ENCODE measurements at regions not wholly inside any gene's neighbourhood (a gene's known extent, or its start where the extent isn't known, plus 50 kb on each side); places are given as distances from the start of the nearest gene placed in this dataset.
A peak's percentile ranks its signal among the peaks of the same experiment; 100 is the strongest.
"Not testable (repeated sequence)": the region's sequence is repeated elsewhere in the genome, so short reads cannot be mapped to it uniquely, and the experiment has no call there.

- ChIA-PET CTCF (no interaction called here), POLR2A (no interaction called here)
- H3K4me3 ChIP-seq (ENCODE audit: low read length) = no peak overlapping the region
- H3K9me3 Mint-ChIP-seq = peaks cover 1 to 6% (median 4%) of the 10 kb centered on the region in 11 donors
- no peaks in the 10 kb centered on the region for H3K36me3 ChIP-seq (ENCODE audit: control insufficient read depth in 2 of 3, insufficient read depth in 3 of 3, low read length in 3 of 3)
- H3K27me3 ChIP-seq (ENCODE audit: control insufficient read depth in 2 of 2, insufficient read depth in 2 of 2, low read length in 2 of 2) = no peaks in the 10 kb centered on the region
- H3K27ac ChIP-seq (ENCODE audit: low read depth, low read length) = no peak overlapping the region
- ATAC-seq (no peak), DNase-seq (no peak)
- peaks cover 0 to 6% (median 0%) of the 10 kb centered on the region in 3 experiments for H3K9me3 ChIP-seq (ENCODE audit: control insufficient read depth in 2 of 3, low read length in 3 of 3)
- no peak overlapping the region for H3K27ac Mint-ChIP-seq
- no peaks in the 10 kb centered on the region for H3K4me1 Mint-ChIP-seq
- H3K4me3 Mint-ChIP-seq = no peak overlapping the region
- peaks cover 8 to 33% (median 18%) of the 10 kb centered on the region in 5 donors for H3K27me3 Mint-ChIP-seq
- H3K36me3 Mint-ChIP-seq = peaks cover 0 to 5% (median 4%) of the 10 kb centered on the region in 5 donors
- H3K4me1 ChIP-seq (ENCODE audit: control insufficient read depth in 2 of 2, insufficient read depth in 2 of 2, low read length in 2 of 2) = no peaks in the 10 kb centered on the region
- intact Hi-C loops (cut with micrococcal nuclease) = no loop called here
These were observed 91.1 kb downstream of the OR13A1 start for GRCh38 chr10:45224219-45224841.

DNA sequence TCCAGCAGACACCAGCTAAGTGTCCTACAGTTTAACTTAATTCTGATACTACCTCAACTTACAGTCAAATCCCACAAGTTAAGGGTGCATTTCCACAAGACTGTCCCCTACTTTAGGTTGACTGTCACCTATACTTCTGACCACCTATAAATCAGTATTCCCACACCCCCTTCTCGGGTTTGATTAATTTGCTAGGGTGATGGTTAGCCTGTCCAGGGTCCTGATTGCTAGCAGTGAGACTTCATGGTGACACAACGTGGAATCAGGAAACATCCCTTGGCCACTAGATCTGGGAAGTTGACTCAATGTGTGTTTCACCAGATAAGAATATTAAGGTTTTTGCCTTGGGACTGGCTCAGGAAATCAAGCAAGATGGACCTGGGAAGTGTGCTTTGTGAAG is 88.4 kb downstream of the OR13A1 start:
- no peak overlapping the region for H3K27ac Mint-ChIP-seq
- DNase-seq (no peak), ATAC-seq (no peak)
- Histone ChIP-seq H3K9me3 (ENCODE audit: control insufficient read depth in 2 of 3, low read length in 3 of 3) (peaks cover 0 to 17% (median 5%) of the 10 kb centered on the region in 3 experiments), H3K27ac (ENCODE audit: low read depth, low read length) (no peak overlapping the region), H3K4me3 (ENCODE audit: low read length) (no peak overlapping the region), H3K27me3 (ENCODE audit: control insufficient read depth in 2 of 2, insufficient read depth in 2 of 2, low read length in 2 of 2) (no peaks in the 10 kb centered on the region), H3K4me1 (ENCODE audit: control insufficient read depth in 2 of 2, insufficient read depth in 2 of 2, low read length in 2 of 2) (no peaks in the 10 kb centered on the region), H3K36me3 (ENCODE audit: control insufficient read depth in 2 of 3, insufficient read depth in 3 of 3, low read length in 3 of 3) (no peaks in the 10 kb centered on the region)
- intact Hi-C loops (cut with micrococcal nuclease) = no loop called here
- peaks cover 11 to 36% (median 22%) of the 10 kb centered on the region in 5 donors for H3K27me3 Mint-ChIP-seq
- peaks cover 0 to 13% (median 9%) of the 10 kb centered on the region in 5 donors for H3K36me3 Mint-ChIP-seq
- H3K4me1 Mint-ChIP-seq = no peaks in the 10 kb centered on the region
- ChIA-PET POLR2A (no interaction called here), CTCF (no interaction called here)
- no peak overlapping the region for H3K4me3 Mint-ChIP-seq
- peaks cover 5 to 21% (median 13%) of the 10 kb centered on the region in 11 donors for H3K9me3 Mint-ChIP-seq

DNA sequence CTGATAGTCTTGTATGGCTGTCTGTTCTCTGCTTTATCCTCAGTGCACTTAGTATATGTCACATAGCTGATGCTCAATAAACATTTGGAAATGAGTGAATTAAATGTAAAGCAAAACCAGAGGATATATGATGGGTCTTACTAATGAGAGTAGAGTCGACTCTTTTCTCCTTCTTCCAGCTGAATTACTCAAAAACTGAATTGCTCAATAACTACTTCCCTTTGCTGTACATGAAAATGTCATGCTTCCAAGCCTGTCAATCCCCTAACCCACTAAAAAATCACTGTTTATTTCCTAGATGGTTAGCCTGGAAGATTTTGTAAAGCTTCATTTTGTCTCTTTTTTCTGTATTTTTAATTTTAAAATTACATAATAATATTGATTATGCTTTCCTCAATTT is 88.0 kb downstream of the OR13A1 start:
- ATAC-seq (no peak), DNase-seq (no peak)
- ChIA-PET POLR2A (no interaction called here), CTCF (no interaction called here)
- H3K4me3 Mint-ChIP-seq = no peak overlapping the region
- H3K27me3 ChIP-seq (ENCODE audit: control insufficient read depth in 2 of 2, insufficient read depth in 2 of 2, low read length in 2 of 2) = no peaks in the 10 kb centered on the region
- H3K27me3 Mint-ChIP-seq = peaks cover 12 to 36% (median 22%) of the 10 kb centered on the region in 5 donors
- no peak overlapping the region for H3K27ac Mint-ChIP-seq
- no peak overlapping the region for H3K27ac ChIP-seq (ENCODE audit: low read depth, low read length)
- H3K4me1 ChIP-seq (ENCODE audit: control insufficient read depth in 2 of 2, insufficient read depth in 2 of 2, low read length in 2 of 2) = no peaks in the 10 kb centered on the region
- intact Hi-C loops (cut with micrococcal nuclease) = no loop called here
- H3K36me3 ChIP-seq (ENCODE audit: control insufficient read depth in 2 of 3, insufficient read depth in 3 of 3, low read length in 3 of 3) = no peaks in the 10 kb centered on the region
- no peak overlapping the region for H3K4me3 ChIP-seq (ENCODE audit: low read length)
- H3K4me1 Mint-ChIP-seq = no peaks in the 10 kb centered on the region
- peaks cover 0 to 17% (median 5%) of the 10 kb centered on the region in 3 experiments for H3K9me3 ChIP-seq (ENCODE audit: control insufficient read depth in 2 of 3, low read length in 3 of 3)
- peaks cover 5 to 21% (median 13%) of the 10 kb centered on the region in 11 donors for H3K9me3 Mint-ChIP-seq
- peaks cover 0 to 13% (median 9%) of the 10 kb centered on the region in 5 donors for H3K36me3 Mint-ChIP-seq

GRCh38 chr10:45229823-45230222 is 85.6 kb downstream of the OR13A1 start:
- H3K4me1 ChIP-seq (ENCODE audit: control insufficient read depth in 2 of 2, insufficient read depth in 2 of 2, low read length in 2 of 2) = no peaks in the 10 kb centered on the region
- Mint-ChIP-seq H3K27ac (no peak overlapping the region), H3K27me3 (peaks cover 12 to 40% (median 31%) of the 10 kb centered on the region in 5 donors), H3K4me3 (no peak overlapping the region), H3K4me1 (no peaks in the 10 kb centered on the region), H3K36me3 (peaks cover 0 to 13% (median 9%) of the 10 kb centered on the region in 5 donors), H3K9me3 (peaks cover 5 to 21% (median 13%) of the 10 kb centered on the region in 11 donors)
- H3K9me3 ChIP-seq (ENCODE audit: control insufficient read depth in 2 of 3, low read length in 3 of 3) = peaks cover 0 to 17% (median 5%) of the 10 kb centered on the region in 3 experiments
- DNase-seq (no peak), ATAC-seq (no peak)
- intact Hi-C loops (cut with micrococcal nuclease) = loop anchor here (10.0 kb wide), 2 partner anchors 235 to 1025 kb away; no protein-coding TSS in a partner anchor
- H3K4me3 ChIP-seq (ENCODE audit: low read length) = no peak overlapping the region
- CTCF ChIA-PET = no interaction called here
- POLR2A ChIA-PET = no interaction called here
- no peak overlapping the region for H3K27ac ChIP-seq (ENCODE audit: low read depth, low read length)
- H3K36me3 ChIP-seq (ENCODE audit: control insufficient read depth in 2 of 3, insufficient read depth in 3 of 3, low read length in 3 of 3) = no peaks in the 10 kb centered on the region
- H3K27me3 ChIP-seq (ENCODE audit: control insufficient read depth in 2 of 2, insufficient read depth in 2 of 2, low read length in 2 of 2) = no peaks in the 10 kb centered on the region

DNA sequence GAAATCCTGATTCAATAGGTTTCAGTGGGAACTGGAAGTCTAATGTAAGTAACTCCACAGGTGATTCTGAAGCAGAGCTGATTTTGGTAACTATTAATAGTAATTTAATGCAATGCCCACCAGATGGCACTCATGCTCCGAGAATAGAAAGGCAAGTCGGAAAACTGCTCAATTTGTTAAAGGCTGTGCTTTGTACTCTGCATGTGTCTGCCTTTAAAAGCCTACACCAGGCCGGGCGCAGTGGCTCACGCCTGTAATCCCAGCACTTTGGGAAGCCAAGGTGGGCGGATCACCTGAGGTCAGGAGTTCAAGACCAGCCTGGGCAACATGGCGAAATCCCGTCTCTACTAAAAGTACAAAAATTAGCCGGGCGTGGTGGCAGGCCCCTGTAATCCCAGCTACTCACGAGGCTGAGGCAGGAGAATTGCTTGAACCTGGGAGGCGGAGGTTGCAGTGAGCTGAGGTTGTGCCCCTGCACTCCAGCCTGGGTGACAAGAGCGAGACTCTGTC is 80.1 kb downstream of the OR13A1 start:
- DNase-seq (peak in 8 of 9 donors; percentile 37 to 69 (median 60)), ATAC-seq (peak; percentile 61)
- H3K9me3 ChIP-seq (ENCODE audit: control insufficient read depth in 2 of 3, low read length in 3 of 3); H3K27me3 ChIP-seq (ENCODE audit: control insufficient read depth in 2 of 2, insufficient read depth in 2 of 2, low read length in 2 of 2); H3K9me3 Mint-ChIP-seq; H3K27ac ChIP-seq (ENCODE audit: low read depth, low read length); H3K36me3 ChIP-seq (ENCODE audit: control insufficient read depth in 2 of 3, insufficient read depth in 3 of 3, low read length in 3 of 3); H3K4me3 ChIP-seq (ENCODE audit: low read length); H3K4me1 ChIP-seq (ENCODE audit: control insufficient read depth in 2 of 2, insufficient read depth in 2 of 2, low read length in 2 of 2); POLR2A ChIA-PET; H3K36me3 Mint-ChIP-seq; H3K27ac Mint-ChIP-seq; H3K4me3 Mint-ChIP-seq: not testable (repeated sequence)
- peaks cover 6 to 10% (median 8%) of the 10 kb centered on the region in 5 donors for H3K27me3 Mint-ChIP-seq
- intact Hi-C loops (cut with micrococcal nuclease) = loop anchor here (1.0 to 10.0 kb wide), 7 partner anchors 227 to 1019 kb away; partner anchors contain the start of gene ZFAND4 (in 1 of the 2)
- H3K4me1 Mint-ChIP-seq = peaks cover 0 to 17% (median 4%) of the 10 kb centered on the region in 7 donors
- CTCF ChIA-PET = interaction anchor here (0.6 to 1.3 kb wide), 7 partner anchors 14 to 1981 kb away, joined by 3 to 6 read pairs (median 4); no protein-coding TSS in a partner anchor

DNA sequence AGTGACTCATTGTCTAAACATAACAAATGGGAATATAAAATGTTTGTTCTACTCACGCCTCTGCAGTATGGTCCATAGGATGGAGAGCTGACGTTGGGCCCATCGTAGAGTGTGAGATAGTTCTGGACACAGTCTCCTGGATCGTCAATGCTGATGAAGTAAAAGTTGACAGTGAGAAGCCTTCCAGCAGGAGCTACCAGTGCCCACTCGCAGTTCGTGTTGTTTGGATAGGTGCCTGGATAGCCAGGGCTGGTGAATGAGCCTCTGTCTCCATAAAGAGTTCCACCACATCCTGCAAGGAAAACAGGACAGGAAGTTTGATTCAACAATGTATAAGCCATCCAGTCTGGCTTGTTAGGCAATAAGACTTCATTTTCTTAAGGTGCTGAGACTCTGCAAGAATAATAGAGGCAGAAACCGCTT is 79.6 kb downstream of the OR13A1 start:
- H3K36me3 Mint-ChIP-seq = no peaks in the 10 kb centered on the region
- H3K27ac Mint-ChIP-seq = no peak overlapping the region
- CTCF ChIA-PET = interaction anchor here (0.6 to 1.3 kb wide), 6 partner anchors 14 to 1981 kb away, joined by 3 to 6 read pairs (median 4); no protein-coding TSS in a partner anchor
- H3K4me1 Mint-ChIP-seq = peaks cover 0 to 17% (median 4%) of the 10 kb centered on the region in 7 donors
- no peak overlapping the region for H3K4me3 Mint-ChIP-seq
- H3K27me3 Mint-ChIP-seq = peaks cover 5 to 10% (median 6%) of the 10 kb centered on the region in 5 donors
- no peaks in the 10 kb centered on the region for H3K9me3 ChIP-seq (ENCODE audit: control insufficient read depth in 2 of 3, low read length in 3 of 3)
- H3K27ac ChIP-seq (ENCODE audit: low read depth, low read length) = no peak overlapping the region
- DNase-seq = no peak
- no peaks in the 10 kb centered on the region for H3K27me3 ChIP-seq (ENCODE audit: control insufficient read depth in 2 of 2, insufficient read depth in 2 of 2, low read length in 2 of 2)
- no peak for ATAC-seq
- H3K4me3 ChIP-seq (ENCODE audit: low read length) = no peak overlapping the region
- H3K9me3 Mint-ChIP-seq = peaks cover 0 to under 1% (median 0%) of the 10 kb centered on the region in 11 donors
- no peaks in the 10 kb centered on the region for H3K4me1 ChIP-seq (ENCODE audit: control insufficient read depth in 2 of 2, insufficient read depth in 2 of 2, low read length in 2 of 2)
- intact Hi-C loops (cut with micrococcal nuclease) = loop anchor here (1.0 to 10.0 kb wide), 7 partner anchors 227 to 1019 kb away; partner anchors contain the start of gene ZFAND4 (in 1 of the 2)
- no peaks in the 10 kb centered on the region for H3K36me3 ChIP-seq (ENCODE audit: control insufficient read depth in 2 of 3, insufficient read depth in 3 of 3, low read length in 3 of 3)
- POLR2A ChIA-PET = no interaction called here

Measured in naive thymus-derived CD4-positive, alpha-beta T cell (primary cell).